Lower leg skin (tissue), 4 donors: ENCODE measurements at regions not wholly inside any gene's neighbourhood (a gene's known extent, or its start where the extent isn't known, plus 50 kb on each side); places are given as distances from the start of the nearest gene placed in this dataset.

Source experiments
- DNase-seq, 2 donors: peaks; one replicate each; pipeline ENCODE4 v3.0.0-alpha.2; 2019; ENCODE audit warnings: low spot score in 2 of 2
- H3K4me3 ChIP-seq: fragments of 200-600 bp; sonication (generic); 2 replicates; pipeline ENCODE4 v1.5.1; 2017; ENCODE audit warnings: mild to moderate bottlenecking, low read depth; ENCODE audit not compliant: poor library complexity, severe bottlenecking
- POLR2A ChIP-seq, 2 donors: fragments of 450-650 bp; IDR thresholded peaks; one replicate each; pipeline ENCODE4 v1.6.1; 2016 to 2017; ENCODE audit warnings: antibody characterized with exemption in 2 of 2, mild to moderate bottlenecking in 1 of 2, moderate library complexity in 1 of 2
- WGBS, 2 donors: methylation state at CpG; one replicate each; pipeline ENCODE4 v1.1.5; 2018; 5-methylcytosine and 5-hydroxymethylcytosine counted together
- intact Hi-C: fragments of 100-400 bp; cut with DNase I; formaldehyde crosslinking; loops from one replicate; pipeline ENCODE4 v1.15.0; 2023; ENCODE audit warnings: low total_unique reads
- TF ChIP-seq, protein P1 (sequence below), 3 donors: fragments of 450-650 bp; IDR thresholded peaks; one replicate each; pipeline ENCODE4 v1.5.1; 2016; ENCODE audit warnings: antibody characterized with exemption in 3 of 3, mild to moderate bottlenecking in 3 of 3, moderate library complexity in 2 of 3

DNA sequence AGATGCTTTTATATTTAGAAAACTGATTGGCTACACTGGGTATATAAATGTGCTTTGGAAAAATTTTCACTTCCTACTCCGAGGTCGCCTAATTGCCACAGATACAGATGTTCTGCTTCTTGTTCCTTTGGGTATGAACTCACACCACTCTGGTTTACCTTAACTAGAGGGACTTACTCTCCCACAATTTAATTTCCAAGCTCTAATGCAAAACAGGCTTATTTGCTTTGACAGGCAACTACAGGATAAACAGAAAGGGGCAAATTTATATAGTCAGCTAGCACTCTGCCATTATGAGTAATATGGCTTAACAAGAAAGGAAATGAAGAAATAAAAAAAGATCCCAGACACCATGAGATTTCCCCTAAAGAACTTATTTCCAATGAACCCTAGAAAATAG is 156.9 kb upstream of the ZFP64 start:
- intact Hi-C loops: no loop called here
- no peak for TF ChIP-seq POLR2A (IDR thresholded peaks at IDR 0.05)
- TF ChIP-seq, protein P1, sequence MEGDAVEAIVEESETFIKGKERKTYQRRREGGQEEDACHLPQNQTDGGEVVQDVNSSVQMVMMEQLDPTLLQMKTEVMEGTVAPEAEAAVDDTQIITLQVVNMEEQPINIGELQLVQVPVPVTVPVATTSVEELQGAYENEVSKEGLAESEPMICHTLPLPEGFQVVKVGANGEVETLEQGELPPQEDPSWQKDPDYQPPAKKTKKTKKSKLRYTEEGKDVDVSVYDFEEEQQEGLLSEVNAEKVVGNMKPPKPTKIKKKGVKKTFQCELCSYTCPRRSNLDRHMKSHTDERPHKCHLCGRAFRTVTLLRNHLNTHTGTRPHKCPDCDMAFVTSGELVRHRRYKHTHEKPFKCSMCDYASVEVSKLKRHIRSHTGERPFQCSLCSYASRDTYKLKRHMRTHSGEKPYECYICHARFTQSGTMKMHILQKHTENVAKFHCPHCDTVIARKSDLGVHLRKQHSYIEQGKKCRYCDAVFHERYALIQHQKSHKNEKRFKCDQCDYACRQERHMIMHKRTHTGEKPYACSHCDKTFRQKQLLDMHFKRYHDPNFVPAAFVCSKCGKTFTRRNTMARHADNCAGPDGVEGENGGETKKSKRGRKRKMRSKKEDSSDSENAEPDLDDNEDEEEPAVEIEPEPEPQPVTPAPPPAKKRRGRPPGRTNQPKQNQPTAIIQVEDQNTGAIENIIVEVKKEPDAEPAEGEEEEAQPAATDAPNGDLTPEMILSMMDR (IDR thresholded peaks at IDR 0.05): no peak
- 55 to 63% methylated on average over 2 of the region's 2 CpGs for WGBS, 2 donors
- H3K4me3 ChIP-seq: no peak overlapping the region
- DNase-seq: no peak

DNA sequence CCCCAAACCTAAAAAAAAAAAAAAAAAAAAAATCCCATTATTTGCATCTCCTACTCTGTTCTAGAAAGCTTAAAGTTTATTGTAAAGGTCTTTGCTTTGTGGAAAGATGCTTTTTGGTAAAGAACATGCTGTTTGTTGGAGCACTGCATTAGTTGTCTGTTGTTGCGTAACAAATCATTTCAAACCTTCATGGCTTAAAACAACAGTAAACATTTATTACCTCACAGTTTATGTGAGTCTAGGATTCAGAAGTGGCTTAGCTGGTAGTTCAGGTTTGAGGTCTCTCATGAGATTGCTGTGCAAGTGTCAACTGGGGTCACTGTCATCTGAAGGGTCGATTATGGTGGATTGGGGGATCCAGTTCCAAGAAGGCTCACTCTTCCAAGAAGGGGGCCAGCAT is 155.2 kb upstream of the ZFP64 start:
- no peak for DNase-seq
- 75 to 86% methylated on average over 2 of the region's 2 CpGs for WGBS, 2 donors
- intact Hi-C loops: no loop called here
- no peak overlapping the region for H3K4me3 ChIP-seq
- TF ChIP-seq, protein P1 (IDR thresholded peaks at IDR 0.05): no peak
- TF ChIP-seq POLR2A (IDR thresholded peaks at IDR 0.05): no peak

GRCh38 chr20:52342913-52343312 is 151.3 kb upstream of the ZFP64 start:
- intact Hi-C loops: no loop called here
- H3K4me3 ChIP-seq: no peak overlapping the region
- WGBS, 2 donors: 84 to 94% methylated on average over 3 of the region's 3 CpGs
- TF ChIP-seq POLR2A (IDR thresholded peaks at IDR 0.05): no peak
- TF ChIP-seq, protein P1 (IDR thresholded peaks at IDR 0.05): no peak
- no peak for DNase-seq

DNA sequence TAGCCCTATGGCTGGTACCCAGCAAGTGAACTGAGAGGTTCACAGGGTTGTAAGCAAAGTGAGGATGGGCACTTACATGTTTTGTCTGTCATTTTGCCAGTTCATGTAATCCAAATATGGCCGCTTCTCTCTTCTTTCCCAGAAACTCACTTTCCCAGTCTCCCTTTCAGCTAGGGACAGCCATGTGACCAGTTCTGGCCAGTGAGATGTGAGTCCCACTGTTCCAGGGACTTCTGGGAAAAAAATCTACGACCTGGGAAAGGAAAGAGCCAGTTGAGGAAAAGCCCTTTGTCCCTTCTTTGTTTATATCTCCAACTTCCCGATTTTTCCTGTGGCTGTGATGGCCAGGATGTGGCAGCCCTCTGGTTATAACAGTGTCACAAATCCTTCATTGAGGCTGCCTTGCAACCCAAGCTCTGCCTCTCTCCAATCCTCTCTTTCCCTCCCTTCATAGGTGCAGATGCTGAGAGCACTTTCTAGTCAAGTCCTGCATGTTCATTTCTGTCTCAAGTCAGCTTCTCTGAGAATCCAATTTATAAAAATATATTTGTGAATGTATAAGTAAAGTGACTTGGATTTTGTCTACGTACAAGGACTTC is 148.6 kb upstream of the ZFP64 start:
- 70 to 72% methylated on average over 4 of the region's 4 CpGs for WGBS, 2 donors
- no peak for DNase-seq
- intact Hi-C loops: no loop called here
- TF ChIP-seq, protein P1 (IDR thresholded peaks at IDR 0.05): no peak
- TF ChIP-seq POLR2A (IDR thresholded peaks at IDR 0.05): no peak
- no peak overlapping the region for H3K4me3 ChIP-seq

GRCh38 chr20:52332649-52333250 is 141.2 kb upstream of the ZFP64 start:
- no peak overlapping the region for H3K4me3 ChIP-seq
- intact Hi-C loops: no loop called here
- WGBS, 2 donors: 58 to 74% methylated on average over 2 of the region's 2 CpGs
- DNase-seq: no peak
- TF ChIP-seq, protein P1 (IDR thresholded peaks at IDR 0.05): no peak
- no peak for TF ChIP-seq POLR2A (IDR thresholded peaks at IDR 0.05)

DNA sequence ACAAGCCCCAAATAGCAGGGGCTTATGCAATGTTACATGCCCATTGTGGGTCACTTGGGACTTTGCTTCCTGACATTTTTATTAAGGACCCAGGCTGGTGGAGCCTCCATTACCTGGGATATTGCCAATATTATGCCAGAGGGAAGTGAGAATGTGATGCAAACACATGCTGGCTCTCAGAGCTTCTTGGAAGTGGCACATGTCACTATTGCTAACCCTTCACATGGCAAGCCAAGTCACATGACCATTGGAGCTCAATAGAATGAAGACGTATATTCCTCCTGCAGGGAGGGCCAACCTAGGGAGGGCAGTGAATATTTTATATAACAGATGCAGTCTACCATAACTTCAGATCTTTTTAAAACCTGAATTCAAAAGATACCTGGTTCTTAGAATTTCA is 140.7 kb upstream of the ZFP64 start:
- TF ChIP-seq, protein P1 (IDR thresholded peaks at IDR 0.05): no peak
- no peak for TF ChIP-seq POLR2A (IDR thresholded peaks at IDR 0.05)
- no peak for DNase-seq
- H3K4me3 ChIP-seq: no peak overlapping the region
- intact Hi-C loops: no loop called here
- WGBS, 2 donors: 59 to 68% methylated on average over 1 of the region's 1 CpG
